ENCODE measurements at regions not wholly inside any gene's neighbourhood (a gene's known extent, or its start where the extent isn't known, plus 50 kb on each side); places are given as distances from the start of the nearest gene placed in this dataset.

DNA sequence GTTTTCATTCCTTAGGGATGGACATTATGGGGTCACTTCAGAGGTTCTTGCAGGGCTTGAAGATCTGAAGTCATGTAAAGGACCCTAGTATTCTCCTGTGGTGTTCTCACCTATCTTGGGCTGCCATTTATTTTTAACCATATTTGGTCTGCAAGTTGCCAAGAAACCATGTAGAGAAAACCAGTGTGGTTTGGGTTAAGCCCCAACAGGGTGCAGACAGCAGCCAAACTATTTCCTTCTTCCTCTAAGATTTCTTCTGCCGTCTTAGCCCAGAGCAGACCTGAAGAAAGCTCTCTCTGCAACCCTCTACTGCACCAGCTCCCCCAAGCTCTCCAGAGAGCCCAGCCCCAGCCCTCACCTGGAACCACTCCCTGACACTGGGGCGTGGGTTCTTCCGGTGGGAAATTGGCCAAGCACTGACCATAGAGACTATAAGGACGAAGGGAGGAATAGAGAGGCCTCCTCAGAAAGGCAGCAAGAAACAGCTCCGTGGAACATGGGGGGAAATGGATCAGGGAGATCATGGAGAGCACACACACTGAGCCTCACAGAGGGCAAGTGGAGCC is 136.6 kb downstream of the SYF2 start:
- Histone ChIP-seq H2AFZ (ENCODE audit: low read length) (no peak overlapping the region), H3K4me3 (replicated peaks in 1 of 3; ENCODE audit: insufficient read depth in 1 of 3, low read depth in 2 of 3, low read length in 3 of 3) (no peak overlapping the region), H3K79me2 (ENCODE audit: insufficient read depth, low read length) (no peaks in the 10 kb centered on the region), H3K27me3 (ENCODE audit: control insufficient read depth in 1 of 2, insufficient read depth in 2 of 2, low read length in 2 of 2) (peaks cover 0 to 29% of the 10 kb centered on the region in 2 experiments; a peak in 2 of 5 replicates), H4K20me1 (ENCODE audit: insufficient read depth, low read length) (no peaks in the 10 kb centered on the region), H3K4me1 (ENCODE audit: insufficient read depth, low read length) (peaks cover 15% of the 10 kb centered on the region), H3K36me3 (replicated peaks in 1 of 2; ENCODE audit: control insufficient read depth in 1 of 2, insufficient read depth in 2 of 2, low read length in 2 of 2) (no peaks in the 10 kb centered on the region), H3K9me3 (ENCODE audit: low read length) (no peaks in the 10 kb centered on the region), H3K9ac (ENCODE audit: insufficient read depth, low read depth, low read length) (no peak overlapping the region), H3K4me2 (ENCODE audit: low read depth, low read length) (no peak overlapping the region), H3K27ac (ENCODE audit: extremely low read length, insufficient read depth, low read length) (no peak overlapping the region)
- FAIRE-seq (no peak), DNase-seq (ENCODE audit: low spot score) (no peak), ATAC-seq (no peak)
- no TSS peak for BruUV-seq (replicated peaks)
- POLR2A ChIA-PET = no interaction called here
- intact Hi-C loops (cut with micrococcal nuclease; ENCODE audit: unreplicated experiment) (no loop called here), in situ Hi-C loops (cut with HindIII; ENCODE audit: extremely low pct_ligation_motif_present, low pct_unique_long_range_greater_than_20kb) (no loop called here)
- 40% methylated on average over 5 of the region's 5 CpGs for WGBS (ENCODE audit: low lambda C conversion rate)
- CTCF ChIA-PET (ENCODE audit: low intra/inter-chr PET ratio, low total read pairs) = no interaction called here
- TF ChIP-seq MAFF (IDR thresholded peaks at IDR 0.05; ENCODE audit: low read depth, low read length) (no peak), ATAD3A (CRISPR knock-in tag; IDR thresholded peaks at IDR 0.05) (no peak), ZNF333 (CRISPR knock-in tag; IDR thresholded peaks at IDR 0.05; ENCODE audit: borderline replicate concordance) (no peak), ZNF33B (CRISPR knock-in tag; IDR thresholded peaks at IDR 0.05) (no peak), YEATS2 (CRISPR knock-in tag; IDR thresholded peaks at IDR 0.05; ENCODE audit: borderline replicate concordance) (no peak), CEBPB (IDR thresholded peaks at IDR 0.05; ENCODE audit: borderline replicate concordance, low read depth, low read length) (no peak), ZNF839 (CRISPR knock-in tag; IDR thresholded peaks at IDR 0.05; ENCODE audit: borderline replicate concordance) (no peak), SOX13 (IDR thresholded peaks at IDR 0.05) (no peak), SOX13 (CRISPR knock-in tag; conservative IDR thresholded peaks at IDR 0.05 in 1 of 2, IDR thresholded peaks at IDR 0.05 in 1 of 2) (no peak), HMGA1 (CRISPR knock-in tag; conservative IDR thresholded peaks at IDR 0.05) (no peak), ZNF138 (CRISPR knock-in tag; IDR thresholded peaks at IDR 0.05; ENCODE audit: low read depth) (no peak), ZNF12 (CRISPR knock-in tag; IDR thresholded peaks at IDR 0.05) (no peak), GTF2F1 (IDR thresholded peaks at IDR 0.05; ENCODE audit: low read length) (no peak), SMAD9 (CRISPR knock-in tag; IDR thresholded peaks at IDR 0.05) (no peak), DPF2 (CRISPR knock-in tag; IDR thresholded peaks at IDR 0.05; ENCODE audit: borderline replicate concordance, low read depth) (no peak)
- TF ChIP-seq, protein P1, sequence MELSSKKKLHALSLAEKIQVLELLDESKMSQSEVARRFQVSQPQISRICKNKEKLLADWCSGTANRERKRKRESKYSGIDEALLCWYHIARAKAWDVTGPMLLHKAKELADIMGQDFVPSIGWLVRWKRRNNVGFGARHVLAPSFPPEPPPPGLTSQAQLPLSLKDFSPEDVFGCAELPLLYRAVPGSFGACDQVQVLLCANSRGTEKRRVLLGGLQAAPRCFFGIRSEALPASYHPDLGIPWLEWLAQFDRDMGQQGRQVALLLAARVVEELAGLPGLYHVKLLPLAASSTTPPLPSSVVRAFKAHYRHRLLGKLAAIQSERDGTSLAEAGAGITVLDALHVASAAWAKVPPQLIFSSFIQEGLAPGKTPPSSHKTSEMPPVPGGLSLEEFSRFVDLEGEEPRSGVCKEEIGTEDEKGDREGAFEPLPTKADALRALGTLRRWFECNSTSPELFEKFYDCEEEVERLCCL (CRISPR knock-in tag; IDR thresholded peaks at IDR 0.05; ENCODE audit: borderline replicate concordance) = no peak
- TF ChIP-seq, protein P2, sequence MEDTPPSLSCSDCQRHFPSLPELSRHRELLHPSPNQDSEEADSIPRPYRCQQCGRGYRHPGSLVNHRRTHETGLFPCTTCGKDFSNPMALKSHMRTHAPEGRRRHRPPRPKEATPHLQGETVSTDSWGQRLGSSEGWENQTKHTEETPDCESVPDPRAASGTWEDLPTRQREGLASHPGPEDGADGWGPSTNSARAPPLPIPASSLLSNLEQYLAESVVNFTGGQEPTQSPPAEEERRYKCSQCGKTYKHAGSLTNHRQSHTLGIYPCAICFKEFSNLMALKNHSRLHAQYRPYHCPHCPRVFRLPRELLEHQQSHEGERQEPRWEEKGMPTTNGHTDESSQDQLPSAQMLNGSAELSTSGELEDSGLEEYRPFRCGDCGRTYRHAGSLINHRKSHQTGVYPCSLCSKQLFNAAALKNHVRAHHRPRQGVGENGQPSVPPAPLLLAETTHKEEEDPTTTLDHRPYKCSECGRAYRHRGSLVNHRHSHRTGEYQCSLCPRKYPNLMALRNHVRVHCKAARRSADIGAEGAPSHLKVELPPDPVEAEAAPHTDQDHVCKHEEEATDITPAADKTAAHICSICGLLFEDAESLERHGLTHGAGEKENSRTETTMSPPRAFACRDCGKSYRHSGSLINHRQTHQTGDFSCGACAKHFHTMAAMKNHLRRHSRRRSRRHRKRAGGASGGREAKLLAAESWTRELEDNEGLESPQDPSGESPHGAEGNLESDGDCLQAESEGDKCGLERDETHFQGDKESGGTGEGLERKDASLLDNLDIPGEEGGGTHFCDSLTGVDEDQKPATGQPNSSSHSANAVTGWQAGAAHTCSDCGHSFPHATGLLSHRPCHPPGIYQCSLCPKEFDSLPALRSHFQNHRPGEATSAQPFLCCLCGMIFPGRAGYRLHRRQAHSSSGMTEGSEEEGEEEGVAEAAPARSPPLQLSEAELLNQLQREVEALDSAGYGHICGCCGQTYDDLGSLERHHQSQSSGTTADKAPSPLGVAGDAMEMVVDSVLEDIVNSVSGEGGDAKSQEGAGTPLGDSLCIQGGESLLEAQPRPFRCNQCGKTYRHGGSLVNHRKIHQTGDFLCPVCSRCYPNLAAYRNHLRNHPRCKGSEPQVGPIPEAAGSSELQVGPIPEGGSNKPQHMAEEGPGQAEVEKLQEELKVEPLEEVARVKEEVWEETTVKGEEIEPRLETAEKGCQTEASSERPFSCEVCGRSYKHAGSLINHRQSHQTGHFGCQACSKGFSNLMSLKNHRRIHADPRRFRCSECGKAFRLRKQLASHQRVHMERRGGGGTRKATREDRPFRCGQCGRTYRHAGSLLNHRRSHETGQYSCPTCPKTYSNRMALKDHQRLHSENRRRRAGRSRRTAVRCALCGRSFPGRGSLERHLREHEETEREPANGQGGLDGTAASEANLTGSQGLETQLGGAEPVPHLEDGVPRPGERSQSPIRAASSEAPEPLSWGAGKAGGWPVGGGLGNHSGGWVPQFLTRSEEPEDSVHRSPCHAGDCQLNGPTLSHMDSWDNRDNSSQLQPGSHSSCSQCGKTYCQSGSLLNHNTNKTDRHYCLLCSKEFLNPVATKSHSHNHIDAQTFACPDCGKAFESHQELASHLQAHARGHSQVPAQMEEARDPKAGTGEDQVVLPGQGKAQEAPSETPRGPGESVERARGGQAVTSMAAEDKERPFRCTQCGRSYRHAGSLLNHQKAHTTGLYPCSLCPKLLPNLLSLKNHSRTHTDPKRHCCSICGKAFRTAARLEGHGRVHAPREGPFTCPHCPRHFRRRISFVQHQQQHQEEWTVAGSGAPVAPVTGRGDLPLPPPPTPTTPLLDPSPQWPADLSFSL (CRISPR knock-in tag; IDR thresholded peaks at IDR 0.05) = no peak
- TF ChIP-seq, protein P3, sequence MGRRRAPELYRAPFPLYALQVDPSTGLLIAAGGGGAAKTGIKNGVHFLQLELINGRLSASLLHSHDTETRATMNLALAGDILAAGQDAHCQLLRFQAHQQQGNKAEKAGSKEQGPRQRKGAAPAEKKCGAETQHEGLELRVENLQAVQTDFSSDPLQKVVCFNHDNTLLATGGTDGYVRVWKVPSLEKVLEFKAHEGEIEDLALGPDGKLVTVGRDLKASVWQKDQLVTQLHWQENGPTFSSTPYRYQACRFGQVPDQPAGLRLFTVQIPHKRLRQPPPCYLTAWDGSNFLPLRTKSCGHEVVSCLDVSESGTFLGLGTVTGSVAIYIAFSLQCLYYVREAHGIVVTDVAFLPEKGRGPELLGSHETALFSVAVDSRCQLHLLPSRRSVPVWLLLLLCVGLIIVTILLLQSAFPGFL (CRISPR knock-in tag; IDR thresholded peaks at IDR 0.05) = no peak

Measured in HepG2 (cell line).